BLaER1 (cell line): ENCODE measurements at regions not wholly inside any gene's neighbourhood (a gene's known extent, or its start where the extent isn't known, plus 50 kb on each side); places are given as distances from the start of the nearest gene placed in this dataset.

Experiments
- H3K27ac ChIP-seq: shearing (Covaris generic); formaldehyde crosslinking; 2 replicates; pipeline ENCODE4 v1.8.1; 2022
- H3K27me3 ChIP-seq: shearing (Covaris generic); formaldehyde crosslinking; 2 replicates; pipeline ENCODE4 v1.8.1; 2022
- H3K36me3 ChIP-seq: shearing (Covaris generic); formaldehyde crosslinking; 2 replicates; pipeline ENCODE4 v1.8.1; 2022
- H3K4me1 ChIP-seq: shearing (Covaris generic); formaldehyde crosslinking; 2 replicates; pipeline ENCODE4 v1.8.1; 2022
- H3K4me2 ChIP-seq: shearing (Covaris generic); formaldehyde crosslinking; 2 replicates; pipeline ENCODE4 v1.8.1; 2022
- H3K4me3 ChIP-seq: shearing (Covaris generic); formaldehyde crosslinking; 2 replicates; pipeline ENCODE4 v1.8.1; 2022
- H3K9ac ChIP-seq: shearing (Covaris generic); formaldehyde crosslinking; 2 replicates; pipeline ENCODE4 v1.8.1; 2022
- H3K9me3 ChIP-seq: shearing (Covaris generic); formaldehyde crosslinking; 2 replicates; pipeline ENCODE4 v1.8.1; 2022
- H4K20me1 ChIP-seq: shearing (Covaris generic); formaldehyde crosslinking; 2 replicates; pipeline ENCODE4 v1.8.1; 2022
- Cebpa-rat ChIP-seq: shearing (Covaris generic); IDR thresholded peaks from 2 replicates; pipeline ENCODE4 v1.8.1; 2022

DNA sequence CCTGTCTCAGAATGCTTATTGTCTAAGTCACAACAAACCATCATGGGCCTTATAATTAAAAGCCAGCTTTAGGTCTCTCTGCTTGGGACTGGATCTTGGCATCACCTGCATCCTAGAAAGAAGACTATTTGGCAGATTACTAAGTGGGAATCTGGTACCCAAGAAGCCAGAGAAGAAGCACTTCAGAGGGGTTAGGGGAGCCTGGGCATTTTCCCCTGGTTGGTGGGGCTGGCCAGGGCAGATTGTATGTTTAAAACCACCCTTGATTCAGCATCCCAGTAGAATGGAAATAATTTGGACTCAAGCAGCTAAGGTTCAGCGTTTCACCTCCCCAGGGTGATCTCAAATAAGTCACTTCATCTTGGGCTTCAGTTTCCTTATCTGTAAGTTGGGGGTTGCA is 193.7 kb downstream of the MIAT start:
- Histone ChIP-seq H3K9ac (no peak overlapping the region), H3K27ac (no peak overlapping the region), H3K4me3 (no peak overlapping the region), H3K4me2 (no peak overlapping the region), H4K20me1 (no peaks in the 10 kb centered on the region), H3K27me3 (no peaks in the 10 kb centered on the region), H3K4me1 (peaks cover 12% of the 10 kb centered on the region), H3K36me3 (no peaks in the 10 kb centered on the region), H3K9me3 (no peaks in the 10 kb centered on the region)
- no peak for TF ChIP-seq Cebpa-rat

DNA sequence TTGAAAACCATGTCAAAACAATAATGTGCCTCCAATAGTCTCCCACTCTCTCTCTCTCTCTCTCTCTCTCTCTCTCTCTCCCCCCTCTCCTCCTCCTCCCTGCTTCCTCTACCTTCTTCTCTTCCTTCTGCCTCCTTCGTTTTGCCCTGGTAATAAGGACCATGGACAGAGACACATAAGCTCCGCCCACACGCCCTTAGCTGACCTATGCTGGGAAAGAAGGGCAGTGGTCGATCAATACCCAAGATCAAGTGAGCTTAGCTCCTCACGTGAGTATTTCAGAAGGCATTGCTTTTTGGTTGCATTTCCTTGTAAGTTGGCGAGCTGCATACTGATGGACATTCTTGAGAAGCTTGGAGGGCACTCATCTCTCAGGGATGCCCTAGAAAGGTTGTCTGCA is 194.8 kb downstream of the MIAT start:
- H3K4me1 ChIP-seq = peaks cover 1% of the 10 kb centered on the region; the same call in 1 of the 2 replicates
- no peaks in the 10 kb centered on the region for H3K36me3 ChIP-seq
- H3K9ac ChIP-seq = no peak overlapping the region
- no peak for TF ChIP-seq Cebpa-rat
- H3K4me3 ChIP-seq = no peak overlapping the region
- no peaks in the 10 kb centered on the region for H3K9me3 ChIP-seq
- H3K27me3 ChIP-seq = no peaks in the 10 kb centered on the region
- no peak overlapping the region for H3K27ac ChIP-seq
- no peaks in the 10 kb centered on the region for H4K20me1 ChIP-seq
- no peak overlapping the region for H3K4me2 ChIP-seq

DNA sequence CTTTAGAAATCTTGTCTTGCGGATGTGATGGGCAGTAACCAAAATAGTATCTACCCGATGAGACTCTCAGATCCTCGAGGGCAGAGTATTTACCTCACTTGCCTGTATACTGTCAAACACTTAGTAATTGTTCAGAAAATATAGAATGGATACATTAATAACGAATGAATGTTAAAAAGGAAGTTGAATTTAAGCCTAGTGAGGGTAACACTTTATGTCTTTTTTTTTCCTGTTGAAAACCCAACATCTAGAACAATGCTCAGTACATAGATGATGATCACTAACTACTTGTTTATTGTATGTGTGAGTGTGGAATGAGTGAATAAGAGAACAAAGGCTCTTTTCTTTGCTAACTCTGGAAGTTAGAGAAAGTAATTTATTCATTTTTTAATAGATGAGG is 195.7 kb downstream of the MIAT start:
- no peaks in the 10 kb centered on the region for H3K36me3 ChIP-seq
- TF ChIP-seq Cebpa-rat = no peak
- H3K4me2 ChIP-seq = no peak overlapping the region
- H3K9me3 ChIP-seq = no peaks in the 10 kb centered on the region
- H3K9ac ChIP-seq = no peak overlapping the region
- H3K4me1 ChIP-seq = no peaks in the 10 kb centered on the region
- H3K27me3 ChIP-seq = no peaks in the 10 kb centered on the region
- H3K27ac ChIP-seq = no peak overlapping the region
- H4K20me1 ChIP-seq = no peaks in the 10 kb centered on the region
- no peak overlapping the region for H3K4me3 ChIP-seq

DNA sequence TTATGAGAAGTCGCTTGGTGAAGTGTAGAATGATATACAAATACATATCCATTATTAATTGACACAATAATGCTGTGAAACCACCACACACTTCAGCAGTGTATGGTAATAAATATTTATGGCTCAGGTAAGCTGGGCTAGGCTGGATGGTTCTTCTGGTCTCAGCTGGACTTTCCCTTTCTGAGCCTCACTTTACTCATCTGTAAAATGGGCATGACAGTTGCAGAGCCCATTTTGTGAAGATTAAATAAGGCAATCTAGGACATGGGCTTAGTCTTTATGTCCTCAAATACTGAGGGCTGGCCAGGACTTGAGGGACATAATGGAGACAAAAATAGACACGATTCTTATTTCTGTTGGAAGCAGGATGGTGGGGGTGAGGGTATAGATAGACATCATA is 196.1 kb downstream of the MIAT start:
- no peak overlapping the region for H3K4me3 ChIP-seq
- H4K20me1 ChIP-seq = no peaks in the 10 kb centered on the region
- no peak overlapping the region for H3K27ac ChIP-seq
- TF ChIP-seq Cebpa-rat = no peak
- H3K4me2 ChIP-seq = no peak overlapping the region
- no peaks in the 10 kb centered on the region for H3K27me3 ChIP-seq
- no peaks in the 10 kb centered on the region for H3K9me3 ChIP-seq
- no peaks in the 10 kb centered on the region for H3K4me1 ChIP-seq
- no peaks in the 10 kb centered on the region for H3K36me3 ChIP-seq
- H3K9ac ChIP-seq = no peak overlapping the region

DNA sequence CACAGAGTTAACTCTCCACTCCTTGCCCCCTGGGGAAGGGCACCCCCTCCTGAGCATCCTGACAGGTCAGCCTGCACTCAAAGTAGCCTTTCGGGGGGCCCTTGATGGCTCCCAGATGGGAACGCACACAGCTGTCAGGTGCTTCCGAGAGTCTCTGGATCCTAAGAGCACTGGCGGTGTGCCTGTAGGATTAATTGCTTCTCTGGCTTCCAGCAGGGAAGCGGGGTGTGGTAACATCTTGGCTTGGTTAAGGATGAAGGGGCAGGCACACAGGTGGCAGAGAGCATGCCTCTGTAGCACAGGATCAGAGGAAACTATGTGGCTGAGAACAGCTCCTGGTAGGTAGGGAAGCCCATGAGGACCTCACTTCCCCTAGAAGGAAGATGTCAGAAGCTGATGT is 199.8 kb downstream of the MIAT start:
- H3K9ac ChIP-seq = no peak overlapping the region
- no peaks in the 10 kb centered on the region for H3K36me3 ChIP-seq
- no peaks in the 10 kb centered on the region for H3K4me1 ChIP-seq
- H3K27ac ChIP-seq = no peak overlapping the region
- TF ChIP-seq Cebpa-rat = no peak
- H3K4me3 ChIP-seq = no peak overlapping the region
- H3K9me3 ChIP-seq = peaks cover 14% of the 10 kb centered on the region
- no peaks in the 10 kb centered on the region for H3K27me3 ChIP-seq
- no peak overlapping the region for H3K4me2 ChIP-seq
- no peaks in the 10 kb centered on the region for H4K20me1 ChIP-seq

DNA sequence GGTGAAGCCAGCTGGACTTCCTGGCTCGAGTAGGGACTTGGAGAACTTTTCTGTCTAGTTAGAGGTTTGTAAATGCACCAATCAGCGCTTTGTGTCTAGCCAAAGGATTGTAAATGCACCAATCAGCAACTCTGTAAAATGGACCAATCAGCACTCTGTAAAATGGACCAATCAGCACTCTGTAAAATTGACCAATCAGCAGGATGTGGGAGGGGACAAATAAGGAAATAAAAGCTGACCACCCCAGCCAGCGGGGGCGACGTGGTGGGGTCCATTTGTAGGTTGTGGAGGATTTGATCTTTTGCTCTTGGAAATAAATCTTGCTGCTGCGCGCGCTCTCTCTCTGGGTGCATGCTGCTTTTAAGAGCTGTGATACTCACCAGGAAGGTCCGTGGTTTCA is 202.9 kb downstream of the MIAT start:
- Histone ChIP-seq H3K36me3 (no peaks in the 10 kb centered on the region), H3K4me1 (no peaks in the 10 kb centered on the region), H3K4me2 (no peak overlapping the region), H3K27me3 (no peaks in the 10 kb centered on the region), H3K9ac (no peak overlapping the region), H4K20me1 (no peaks in the 10 kb centered on the region), H3K4me3 (no peak overlapping the region), H3K27ac (no peak overlapping the region), H3K9me3 (peaks cover 14% of the 10 kb centered on the region)
- TF ChIP-seq Cebpa-rat = no peak

DNA sequence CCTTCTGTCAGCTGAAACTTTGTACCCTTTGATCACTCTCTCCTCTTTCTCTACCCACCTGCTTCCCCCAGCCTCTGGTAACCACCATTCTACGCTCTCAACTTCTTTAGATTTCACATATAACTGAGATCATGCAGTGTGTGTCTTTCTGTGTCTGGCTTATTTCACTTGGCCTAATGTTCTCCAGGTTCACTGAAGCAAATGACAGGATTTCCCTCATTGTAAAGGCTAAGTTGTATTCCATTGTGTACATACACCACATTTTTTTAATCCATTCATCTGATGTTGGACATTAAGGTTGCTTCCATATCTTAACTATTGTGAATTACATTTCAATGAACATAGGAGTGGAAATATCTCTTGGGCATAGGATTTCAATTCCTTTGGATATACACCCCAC is 207.6 kb downstream of the MIAT start:
- Histone ChIP-seq H3K36me3 (no peaks in the 10 kb centered on the region), H3K27me3 (no peaks in the 10 kb centered on the region), H3K27ac (no peak overlapping the region), H3K4me3 (no peak overlapping the region), H3K4me1 (no peaks in the 10 kb centered on the region), H3K9me3 (peaks cover 6% of the 10 kb centered on the region), H3K4me2 (no peak overlapping the region), H3K9ac (no peak overlapping the region), H4K20me1 (no peaks in the 10 kb centered on the region)
- no peak for TF ChIP-seq Cebpa-rat

DNA sequence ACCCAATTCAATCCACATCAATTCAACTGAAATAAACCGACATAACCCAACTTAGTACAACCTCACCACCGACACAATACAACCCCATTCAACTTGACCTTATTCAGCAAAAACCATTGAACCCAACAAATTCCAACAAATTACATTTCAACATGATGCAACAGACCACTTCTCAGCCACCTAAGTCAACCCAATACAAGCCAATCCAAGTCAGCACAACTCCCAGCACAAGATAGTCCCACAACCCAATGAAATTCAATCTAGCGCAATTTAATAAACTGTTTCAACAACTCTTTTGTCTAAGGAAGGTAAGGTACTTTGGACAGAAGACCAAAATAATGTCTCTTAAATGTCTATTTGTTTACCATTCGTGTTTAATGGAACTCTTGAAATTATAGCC is 226.0 kb downstream of the MIAT start:
- Histone ChIP-seq H3K4me3 (no peak overlapping the region), H4K20me1 (no peaks in the 10 kb centered on the region), H3K36me3 (no peaks in the 10 kb centered on the region; the same call in 1 of the 2 replicates), H3K4me2 (no peak overlapping the region), H3K27me3 (no peaks in the 10 kb centered on the region), H3K9me3 (no peaks in the 10 kb centered on the region), H3K27ac (no peak overlapping the region), H3K9ac (no peak overlapping the region), H3K4me1 (peaks cover 20% of the 10 kb centered on the region)
- TF ChIP-seq Cebpa-rat = no peak

DNA sequence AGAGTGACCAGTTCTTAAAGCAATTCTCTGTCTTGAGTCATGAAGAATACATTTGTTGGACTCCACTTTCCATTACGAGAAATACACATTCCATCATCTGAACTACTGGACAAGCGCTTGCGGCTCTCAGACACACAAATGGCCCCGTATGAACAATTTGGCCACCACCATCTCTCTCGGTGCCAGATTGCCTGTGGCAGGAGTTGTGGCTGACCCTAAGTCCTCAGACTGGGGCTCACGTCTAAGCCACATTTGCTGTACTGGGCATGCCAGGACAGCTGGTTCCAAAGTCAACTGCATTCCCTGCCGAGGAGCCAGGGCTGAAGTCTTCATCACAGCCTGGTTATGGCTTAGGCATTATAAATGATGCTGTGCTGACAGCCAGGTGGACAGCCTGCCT is 227.5 kb downstream of the MIAT start:
- H3K9me3 ChIP-seq = no peaks in the 10 kb centered on the region
- no peak for TF ChIP-seq Cebpa-rat
- no peak overlapping the region for H3K4me3 ChIP-seq
- no peaks in the 10 kb centered on the region; the same call in 1 of the 2 replicates for H3K36me3 ChIP-seq
- H3K4me2 ChIP-seq = no peak overlapping the region
- peaks cover 33% of the 10 kb centered on the region for H3K4me1 ChIP-seq
- no peak overlapping the region for H3K27ac ChIP-seq
- no peaks in the 10 kb centered on the region for H3K27me3 ChIP-seq
- H3K9ac ChIP-seq = no peak overlapping the region
- H4K20me1 ChIP-seq = no peaks in the 10 kb centered on the region

DNA sequence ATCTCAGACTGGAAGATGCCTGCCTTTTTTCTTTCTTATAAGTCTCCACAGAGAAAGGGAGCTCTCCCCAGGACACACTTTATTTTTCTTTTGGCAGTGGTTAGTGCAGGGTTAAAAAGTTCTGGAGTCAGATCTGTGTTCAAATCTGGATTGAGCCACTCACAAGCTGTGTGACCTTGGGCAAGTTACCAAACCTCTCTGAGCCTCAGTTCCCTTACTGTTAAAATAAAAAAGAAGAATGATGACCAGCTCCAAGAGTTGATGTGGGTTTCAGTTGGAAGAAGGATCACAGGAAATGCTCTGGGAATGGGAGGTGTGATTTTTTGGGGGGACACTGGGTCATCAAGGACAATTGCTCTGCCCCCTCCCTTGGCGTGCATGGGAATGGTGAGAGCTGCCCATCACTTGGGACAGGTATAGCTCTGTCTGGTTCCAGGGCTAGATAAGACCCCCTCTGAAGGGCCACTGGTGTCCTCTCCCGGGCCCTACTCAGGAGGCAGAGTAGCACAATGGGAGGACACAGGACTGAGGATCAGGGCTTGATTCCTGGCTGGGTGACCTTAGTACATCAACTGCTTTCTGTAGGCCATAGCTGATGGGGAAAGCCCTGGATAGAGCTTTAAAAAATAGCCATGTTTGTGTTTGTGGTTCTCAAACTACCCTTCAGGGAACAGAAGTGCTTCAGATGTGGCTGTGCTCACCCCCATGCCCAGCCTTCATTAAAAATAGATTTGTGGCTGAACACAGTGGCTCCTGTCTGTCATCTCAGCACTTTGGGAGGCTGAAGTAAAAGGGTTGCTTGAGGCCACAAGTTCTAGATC is 228.3 kb downstream of the MIAT start:
- H3K27me3 ChIP-seq = no peaks in the 10 kb centered on the region
- no peak overlapping the region for H3K27ac ChIP-seq
- no peaks in the 10 kb centered on the region for H4K20me1 ChIP-seq
- no peak for TF ChIP-seq Cebpa-rat
- no peak overlapping the region for H3K9ac ChIP-seq
- H3K9me3 ChIP-seq = no peaks in the 10 kb centered on the region
- no peak overlapping the region for H3K4me3 ChIP-seq
- peaks cover 39% of the 10 kb centered on the region for H3K4me1 ChIP-seq
- no peaks in the 10 kb centered on the region; the same call in 1 of the 2 replicates for H3K36me3 ChIP-seq
- peak overlapping the region; percentile 68 for H3K4me2 ChIP-seq
